Parathyroid adenoma (tissue), 2 donors: ENCODE measurements at regions not wholly inside any gene's neighbourhood (a gene's known extent, or its start where the extent isn't known, plus 50 kb on each side); places are given as distances from the start of the nearest gene placed in this dataset.

Experiments used
- H2AFZ ChIP-seq: fragments of 300-600 bp; sonication (generic); one replicate; pipeline ENCODE4 v1.7.0; 2017; ENCODE audit warnings: antibody characterized with exemption, mild to moderate bottlenecking
- H3K27ac ChIP-seq: fragments of 300-600 bp; sonication (generic); one replicate; pipeline ENCODE4 v1.7.0; 2017
- H3K27me3 ChIP-seq: fragments of 300-600 bp; sonication (generic); one replicate; pipeline ENCODE4 v1.7.0; 2017; ENCODE audit warnings: low read length; ENCODE audit not compliant: control insufficient read depth, insufficient read depth
- H3K36me3 ChIP-seq: fragments of 300-600 bp; sonication (generic); one replicate; pipeline ENCODE4 v1.7.0; 2017; ENCODE audit warnings: low read length; ENCODE audit not compliant: control insufficient read depth, insufficient read depth
- H3K4me1 ChIP-seq: fragments of 300-600 bp; sonication (generic); one replicate; pipeline ENCODE4 v1.7.0; 2017; ENCODE audit warnings: control low read depth
- H3K4me2 ChIP-seq: fragments of 300-600 bp; sonication (generic); one replicate; pipeline ENCODE4 v1.7.0; 2017; ENCODE audit warnings: low read length
- H3K4me3 ChIP-seq: fragments of 300-600 bp; sonication (generic); one replicate; pipeline ENCODE4 v1.7.0; 2017; ENCODE audit warnings: low read depth, low read length
- H3K79me2 ChIP-seq: fragments of 300-600 bp; sonication (generic); one replicate; pipeline ENCODE4 v1.7.0; 2017; ENCODE audit warnings: control low read depth
- H3K9ac ChIP-seq: fragments of 300-600 bp; sonication (generic); one replicate; pipeline ENCODE4 v1.7.0; 2017; ENCODE audit warnings: mild to moderate bottlenecking
- H3K9me3 ChIP-seq: fragments of 300-600 bp; sonication (generic); one replicate; pipeline ENCODE4 v1.7.0; 2017; ENCODE audit warnings: low read length; ENCODE audit not compliant: control insufficient read depth
- CTCF ChIP-seq: fragments of 300-600 bp; sonication (generic); IDR thresholded peaks from one replicate; pipeline ENCODE4 v1.7.0; 2017; ENCODE audit warnings: antibody characterized with exemption, mild to moderate bottlenecking
- donor health status: primary hyperparathyroidism.

- Histone ChIP-seq H3K36me3 (no peaks in the 10 kb centered on the region), H3K4me1 (no peaks in the 10 kb centered on the region), H3K9ac (no peak overlapping the region), H3K4me3 (no peak overlapping the region), H3K27ac (no peak overlapping the region), H2AFZ (no peak overlapping the region), H3K4me2 (no peak overlapping the region), H3K79me2 (no peaks in the 10 kb centered on the region), H3K27me3 (no peaks in the 10 kb centered on the region), H3K9me3 (no peaks in the 10 kb centered on the region)
- TF ChIP-seq CTCF, result no peak
Observed at GRCh38 chr11:79949574-79949973, 508.7 kb upstream of the TENM4 start.

- H3K27me3 ChIP-seq, result no peaks in the 10 kb centered on the region
- TF ChIP-seq CTCF, result no peak
Observed at GRCh38 chr11:79942646-79943045, 501.8 kb upstream of the TENM4 start.

GRCh38 chr11:79942090-79942489 lies 501.3 kb upstream of the TENM4 start:
- Histone ChIP-seq H3K4me2 (no peak overlapping the region), H3K9ac (no peak overlapping the region), H3K4me1 (no peaks in the 10 kb centered on the region), H3K27me3 (no peaks in the 10 kb centered on the region), H3K79me2 (no peaks in the 10 kb centered on the region), H3K4me3 (no peak overlapping the region), H3K27ac (no peak overlapping the region), H2AFZ (no peak overlapping the region), H3K36me3 (no peaks in the 10 kb centered on the region), H3K9me3 (no peaks in the 10 kb centered on the region)
- TF ChIP-seq CTCF, result no peak

More at GRCh38 chr11:79942646-79943045, 501.8 kb upstream of the TENM4 start:
- H3K36me3 ChIP-seq, result no peaks in the 10 kb centered on the region
- no peaks in the 10 kb centered on the region for H3K4me1 ChIP-seq
- H3K4me2 ChIP-seq, result no peak overlapping the region
- H3K4me3 ChIP-seq, result no peak overlapping the region
- no peak overlapping the region for H3K9ac ChIP-seq
- H2AFZ ChIP-seq, result no peak overlapping the region
- no peak overlapping the region for H3K27ac ChIP-seq
- H3K79me2 ChIP-seq, result no peaks in the 10 kb centered on the region
- H3K9me3 ChIP-seq, result no peaks in the 10 kb centered on the region

- H3K4me1 ChIP-seq, result no peaks in the 10 kb centered on the region
- H3K4me2 ChIP-seq, result no peak overlapping the region
- no peaks in the 10 kb centered on the region for H3K9me3 ChIP-seq
- no peak overlapping the region for H3K9ac ChIP-seq
- TF ChIP-seq CTCF, result no peak
- H3K36me3 ChIP-seq, result no peaks in the 10 kb centered on the region
- no peaks in the 10 kb centered on the region for H3K79me2 ChIP-seq
- no peak overlapping the region for H3K27ac ChIP-seq
- H3K4me3 ChIP-seq, result no peak overlapping the region
- no peak overlapping the region for H2AFZ ChIP-seq
- H3K27me3 ChIP-seq, result no peaks in the 10 kb centered on the region
Observed at GRCh38 chr11:79940974-79941735, 500.3 kb upstream of the TENM4 start.

- no peak overlapping the region for H3K4me2 ChIP-seq
- H3K27ac ChIP-seq, result no peak overlapping the region
- H3K4me3 ChIP-seq, result no peak overlapping the region
- no peaks in the 10 kb centered on the region for H3K27me3 ChIP-seq
- no peaks in the 10 kb centered on the region for H3K9me3 ChIP-seq
- H3K9ac ChIP-seq, result no peak overlapping the region
- no peaks in the 10 kb centered on the region for H3K4me1 ChIP-seq
- no peak for TF ChIP-seq CTCF
- no peaks in the 10 kb centered on the region for H3K36me3 ChIP-seq
- H2AFZ ChIP-seq, result no peak overlapping the region
- H3K79me2 ChIP-seq, result no peaks in the 10 kb centered on the region
Observed at GRCh38 chr11:79940165-79940564, 499.3 kb upstream of the TENM4 start.
